ENCODE measurements at regions not wholly inside any gene's neighbourhood (a gene's known extent, or its start where the extent isn't known, plus 50 kb on each side); places are given as distances from the start of the nearest gene placed in this dataset.

DNA sequence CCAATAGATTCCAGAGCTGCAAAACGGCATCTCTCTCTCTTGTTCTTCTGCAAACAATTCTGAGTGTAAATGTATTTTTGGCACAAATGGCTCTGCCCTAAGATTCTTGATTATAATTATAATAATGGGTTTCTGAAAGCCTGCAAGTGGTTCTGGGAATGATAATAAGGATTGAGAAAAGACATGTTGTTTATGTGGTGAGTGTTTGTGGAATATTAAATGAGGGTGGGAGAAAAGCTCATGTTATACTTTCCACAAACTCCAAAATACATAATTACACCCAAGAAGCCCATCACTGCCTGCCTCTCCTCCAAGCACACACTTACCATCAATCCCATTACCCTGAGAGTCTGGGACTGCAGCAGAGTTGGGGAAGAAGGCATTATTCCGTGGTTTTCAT, 460.0 kb upstream of the BRINP1 start:
- no peak for DNase-seq (ENCODE audit: low spot score)

GRCh38 chr9:119827526-119827925, 458.3 kb upstream of the BRINP1 start:
- DNase-seq (ENCODE audit: low spot score), result no peak

GRCh38 chr9:119827126-119827525, 457.9 kb upstream of the BRINP1 start:
- no peak for DNase-seq (ENCODE audit: low spot score)

- no peak for DNase-seq (ENCODE audit: low spot score)
These were observed 449.6 kb upstream of the BRINP1 start for GRCh38 chr9:119818726-119819435.

DNA sequence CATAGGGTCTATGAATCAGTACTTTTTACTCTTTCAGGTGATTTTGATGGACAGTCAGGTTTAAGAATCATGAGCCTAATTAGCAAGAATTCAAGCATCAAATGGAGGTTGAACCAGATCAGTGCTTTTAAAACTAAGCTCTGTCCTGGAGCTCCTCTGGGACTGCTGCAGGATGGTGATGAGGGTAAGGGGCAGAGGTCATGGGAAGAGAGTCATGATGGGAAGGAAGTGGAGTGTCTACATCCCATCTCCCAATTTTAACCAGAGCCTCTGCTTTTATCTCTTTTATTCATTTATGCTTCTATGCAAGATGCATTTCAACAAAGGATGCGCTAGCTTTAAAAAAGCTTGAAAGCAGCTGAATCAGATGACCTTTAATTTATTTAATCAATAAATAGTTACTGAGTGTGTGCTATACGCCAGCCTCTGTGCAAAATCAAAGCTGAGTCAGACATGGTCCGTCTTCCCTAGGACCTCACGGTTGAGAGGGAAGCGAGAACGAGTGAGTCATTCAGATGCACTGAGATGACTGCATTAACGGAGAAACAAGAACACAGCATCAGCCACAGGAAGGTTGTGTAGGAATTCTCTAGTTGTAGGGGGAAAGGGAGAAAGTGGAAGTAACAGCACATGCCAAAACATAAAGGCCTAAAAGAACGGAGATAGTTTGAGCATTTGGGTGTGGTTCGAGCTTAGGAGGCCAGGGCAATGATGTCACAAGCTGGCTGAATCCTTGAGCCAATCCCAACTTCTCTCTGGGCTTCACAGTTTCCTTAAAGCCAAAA, 441.6 kb upstream of the BRINP1 start:
- no peak for DNase-seq (ENCODE audit: low spot score)

GRCh38 chr9:119803679-119804078, 434.4 kb upstream of the BRINP1 start:
- no peak for DNase-seq (ENCODE audit: low spot score)

DNA sequence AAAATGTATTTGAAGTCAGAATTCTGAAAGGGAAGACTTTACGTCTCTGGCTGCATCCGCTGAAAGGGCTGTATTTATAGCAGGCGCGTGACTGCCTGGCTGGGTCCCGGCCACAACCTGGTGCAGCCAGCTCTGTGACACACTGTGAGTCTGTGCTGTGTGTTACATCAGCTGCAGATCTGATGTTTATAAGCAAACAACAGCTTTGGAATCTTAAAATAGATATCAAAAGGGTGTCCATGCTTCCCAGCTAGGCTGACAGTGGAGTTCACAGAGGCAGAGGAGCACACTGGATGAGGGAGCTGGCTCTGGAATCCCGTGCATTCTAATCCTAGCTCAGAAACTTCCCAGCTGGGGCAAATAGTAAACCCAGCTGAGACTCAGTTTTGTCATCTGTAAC, 433.4 kb upstream of the BRINP1 start:
- no peak for DNase-seq (ENCODE audit: low spot score)

- no peak for DNase-seq (ENCODE audit: low spot score)
These were observed 432.9 kb upstream of the BRINP1 start for GRCh38 chr9:119802133-119802532.

- DNase-seq (ENCODE audit: low spot score), result no peak
These were observed 432.1 kb upstream of the BRINP1 start for GRCh38 chr9:119801311-119801710.

DNA sequence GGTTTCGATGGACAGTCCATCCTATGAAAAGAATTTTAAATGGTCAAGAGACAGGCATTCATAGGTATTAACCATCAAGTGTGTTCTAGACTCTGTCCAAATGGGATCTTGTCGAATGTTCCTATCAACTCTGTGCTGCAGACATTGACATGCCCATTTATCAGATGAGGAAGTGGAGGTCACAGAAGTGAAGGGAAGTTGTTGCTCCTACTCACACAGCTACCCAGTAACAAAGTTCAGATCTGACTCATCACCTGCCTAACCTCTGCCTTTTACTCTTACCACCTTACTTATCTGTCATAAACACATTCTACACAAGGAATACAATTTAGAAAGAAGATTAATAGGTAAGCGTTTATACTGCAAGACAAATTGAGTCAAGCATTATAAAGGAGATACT, 426.2 kb upstream of the BRINP1 start:
- no peak for DNase-seq (ENCODE audit: low spot score)

DNA sequence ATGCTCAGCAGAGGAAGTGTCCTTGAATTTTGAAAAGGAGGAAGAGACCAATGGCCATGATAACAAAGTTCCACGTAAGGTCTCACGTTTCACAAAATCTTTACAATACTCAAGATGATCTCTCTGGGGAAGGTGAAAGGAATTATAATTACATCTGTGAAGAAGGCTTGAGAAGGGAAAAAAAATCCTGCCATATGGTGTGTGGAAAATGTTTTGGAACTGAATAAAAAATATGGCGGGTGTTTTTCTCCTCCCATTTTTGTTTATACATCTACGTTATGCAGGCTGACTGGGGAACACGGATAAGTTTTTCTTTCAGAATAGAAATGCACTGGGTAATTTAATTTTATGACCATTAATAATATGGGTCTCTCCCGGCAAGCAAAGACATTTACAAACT, 425.6 kb upstream of the BRINP1 start:
- DNase-seq (ENCODE audit: low spot score), result no peak

- no peak for DNase-seq (ENCODE audit: low spot score)
These were observed 424.0 kb upstream of the BRINP1 start for GRCh38 chr9:119793218-119793617.

DNA sequence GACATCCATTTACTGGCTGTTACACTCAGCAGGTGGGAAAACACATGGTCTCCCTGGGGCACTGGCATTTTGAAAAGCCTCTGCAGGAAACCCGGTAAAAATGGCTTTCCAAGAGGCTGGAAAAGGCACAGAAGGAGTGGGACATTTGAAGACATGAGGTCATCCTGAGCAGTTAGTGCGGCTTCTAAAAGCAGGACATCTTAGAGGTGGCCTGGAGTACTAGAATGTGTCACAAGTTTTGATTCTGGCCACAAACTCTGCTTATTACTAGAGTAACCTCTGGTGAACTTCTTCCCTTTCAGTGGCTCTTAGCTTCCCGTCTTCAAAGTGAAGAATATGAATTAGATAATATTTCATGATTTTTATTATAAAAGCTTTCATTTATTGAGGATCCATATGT, 423.0 kb upstream of the BRINP1 start:
- no peak for DNase-seq (ENCODE audit: low spot score)

DNA sequence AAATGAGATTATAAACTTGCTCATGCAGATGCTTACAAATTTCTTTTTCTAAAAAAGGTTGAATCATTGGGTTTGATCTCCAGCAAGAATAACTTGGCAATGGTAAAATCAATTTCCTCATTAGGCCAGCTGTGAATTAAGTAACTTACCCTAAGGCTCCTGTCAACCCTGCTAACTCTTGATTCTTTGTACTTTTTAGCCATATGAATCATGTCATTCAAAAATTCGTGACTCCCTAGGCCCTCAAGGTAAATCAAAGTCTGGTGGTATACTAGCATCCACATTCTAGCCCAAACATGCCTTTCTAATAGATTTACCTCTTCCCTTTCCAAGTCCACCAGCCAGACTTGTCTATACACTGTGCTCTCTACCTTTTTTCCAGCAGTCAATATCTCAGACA, 420.8 kb upstream of the BRINP1 start:
- DNase-seq (ENCODE audit: low spot score), result no peak

- DNase-seq (ENCODE audit: low spot score), result no peak
These were observed 419.7 kb upstream of the BRINP1 start for GRCh38 chr9:119788921-119789320.

DNA sequence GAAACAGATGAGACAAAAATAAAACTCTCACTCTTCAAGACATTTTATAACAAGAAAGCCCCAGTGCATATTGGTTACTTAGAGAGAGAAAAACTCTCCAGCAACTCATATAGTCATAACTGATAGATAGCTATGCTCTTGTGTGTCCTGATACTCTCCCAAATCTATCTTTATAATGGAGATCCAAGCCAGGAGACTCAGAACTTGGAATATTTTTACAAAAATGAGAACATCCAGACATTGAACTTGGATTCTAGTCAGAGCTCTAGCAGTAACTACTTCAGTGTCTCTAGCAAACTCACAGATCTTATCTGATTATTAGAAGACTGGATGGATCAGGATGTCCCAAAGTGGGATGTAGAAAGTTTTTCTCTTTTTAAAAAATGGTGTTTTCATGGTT, 412.7 kb upstream of the BRINP1 start:
- DNase-seq (ENCODE audit: low spot score), result no peak

DNA sequence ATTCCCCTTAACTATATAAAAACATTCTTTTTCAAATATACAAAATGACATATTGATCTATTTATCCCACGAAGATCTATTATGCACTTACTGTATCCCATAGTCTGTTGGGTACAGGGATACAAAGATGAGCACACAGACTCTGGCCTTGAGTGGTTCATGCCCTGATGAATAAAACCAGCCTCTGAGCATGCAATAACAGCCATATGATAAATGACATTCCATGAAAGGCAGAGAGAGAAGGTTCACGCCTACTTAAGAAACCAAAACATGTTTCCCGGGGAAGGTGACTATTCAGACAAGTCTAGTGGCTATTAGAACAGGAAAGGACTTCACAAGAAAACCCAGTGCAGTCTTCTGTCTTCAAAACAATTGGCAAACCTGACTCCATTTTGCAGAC, 406.2 kb upstream of the BRINP1 start:
- no peak for DNase-seq (ENCODE audit: low spot score)

- DNase-seq (ENCODE audit: low spot score), result no peak
These were observed 404.6 kb upstream of the BRINP1 start for GRCh38 chr9:119773823-119774222.

- no peak for DNase-seq (ENCODE audit: low spot score)
These were observed 402.1 kb upstream of the BRINP1 start for GRCh38 chr9:119771341-119771740.

DNA sequence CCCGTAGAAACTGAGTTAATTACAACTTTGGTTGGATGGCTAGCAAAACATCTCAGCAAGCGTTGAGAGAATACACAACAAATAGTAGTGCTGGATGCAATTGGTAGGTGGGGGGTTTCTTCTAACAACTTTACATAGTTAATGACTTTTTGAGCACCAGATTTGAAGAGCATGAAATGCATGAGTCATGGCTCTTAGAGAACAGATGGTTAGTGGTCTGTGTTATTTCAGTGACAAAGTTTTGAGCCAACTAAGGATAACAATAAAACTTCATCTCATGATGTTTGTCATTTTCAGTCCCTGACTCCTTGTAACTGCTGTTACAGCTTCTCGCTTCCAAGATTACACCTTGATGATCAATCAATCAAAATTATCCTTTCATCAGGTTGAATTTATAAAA, 399.0 kb upstream of the BRINP1 start:
- no peak for DNase-seq (ENCODE audit: low spot score)

GRCh38 chr9:119765632-119766175, 396.5 kb upstream of the BRINP1 start:
- no peak for DNase-seq (ENCODE audit: low spot score)

GRCh38 chr9:119763260-119763659, 394.0 kb upstream of the BRINP1 start:
- no peak for DNase-seq (ENCODE audit: low spot score)

- no peak for DNase-seq (ENCODE audit: low spot score)
These were observed 392.6 kb upstream of the BRINP1 start for GRCh38 chr9:119761812-119762211.

GRCh38 chr9:119758990-119759389, 389.8 kb upstream of the BRINP1 start:
- no peak for DNase-seq (ENCODE audit: low spot score)

All from hematopoietic multipotent progenitor cell treated with erythropoietin and hydrocortisone succinate and interleukin-3 and kit ligand, for 15 days (in vitro differentiated cells).